Activated T-cell treated with anti-CD3 and anti-CD28 coated beads, Interleukin-2, amount 50 U/mL, for 72 hours (primary cell): ENCODE measurements at regions not wholly inside any gene's neighbourhood (a gene's known extent, or its start where the extent isn't known, plus 50 kb on each side); places are given as distances from the start of the nearest gene placed in this dataset.

Experiments
- ATAC-seq, 2 donors: fragments of 150-1000 bp; cut with Tn5 transposase; replicated peaks in 1 of 2; 2 replicates each; pipeline ENCODE4 v1.10.0; 2021; ENCODE audit warnings: moderate library complexity in 2 of 2, mild to moderate bottlenecking in 1 of 2
- DNase-seq, 2 donors: peaks; one replicate each; pipeline ENCODE4 v3.0.0; 2021 to 2022; ENCODE audit warnings: mixed read lengths in 1 of 2
- H3K27ac Mint-ChIP-seq: one replicate; pipeline ENCODE4 v1.8.0; 2022; ENCODE audit warnings: mild to moderate bottlenecking, moderate library complexity, mixed read lengths
- H3K27me3 Mint-ChIP-seq: one replicate; pipeline ENCODE4 v1.8.0; 2022; ENCODE audit warnings: low read depth, mixed read lengths
- H3K36me3 Mint-ChIP-seq, 2 donors: one replicate each; pipeline ENCODE4 v1.8.0; 2022; ENCODE audit warnings: mixed read lengths in 2 of 2, mild to moderate bottlenecking in 1 of 2; ENCODE audit not compliant: insufficient read depth in 2 of 2
- H3K4me1 Mint-ChIP-seq: one replicate; pipeline ENCODE4 v1.8.0; 2022; ENCODE audit warnings: low read depth, mixed read lengths
- H3K4me3 Mint-ChIP-seq, 2 donors: one replicate each; pipeline ENCODE4 v1.8.0; 2022; ENCODE audit warnings: mild to moderate bottlenecking in 2 of 2, mixed read lengths in 2 of 2, moderate library complexity in 2 of 2
- H3K9me3 Mint-ChIP-seq, 2 donors: one replicate each; pipeline ENCODE4 v1.8.0; 2022; ENCODE audit warnings: mixed read lengths in 2 of 2

- no peaks in the 10 kb centered on the region for H3K36me3 Mint-ChIP-seq
- ATAC-seq (no peak), DNase-seq (no peak)
- H3K27me3 Mint-ChIP-seq = peaks cover 9% of the 10 kb centered on the region
- H3K4me1 Mint-ChIP-seq = no peaks in the 10 kb centered on the region
- H3K27ac Mint-ChIP-seq = no peak overlapping the region
- H3K9me3 Mint-ChIP-seq = no peaks in the 10 kb centered on the region
- H3K4me3 Mint-ChIP-seq = no peak overlapping the region
Observed at GRCh38 chr15:77557564-77557963, 75.1 kb downstream of the LINGO1 start.

- no peak overlapping the region for H3K27ac Mint-ChIP-seq
- H3K9me3 Mint-ChIP-seq = no peaks in the 10 kb centered on the region
- DNase-seq = no peak
Observed at GRCh38 chr15:77557144-77557543, 75.6 kb downstream of the LINGO1 start.

GRCh38 chr15:77556622-77557021, 76.1 kb downstream of the LINGO1 start:
- H3K4me1 Mint-ChIP-seq = no peaks in the 10 kb centered on the region
- H3K27ac Mint-ChIP-seq = no peak overlapping the region
- DNase-seq (no peak), ATAC-seq (no peak)
- peaks cover 9% of the 10 kb centered on the region for H3K27me3 Mint-ChIP-seq
- no peaks in the 10 kb centered on the region for H3K36me3 Mint-ChIP-seq
- no peaks in the 10 kb centered on the region for H3K9me3 Mint-ChIP-seq
- no peak overlapping the region for H3K4me3 Mint-ChIP-seq

More at GRCh38 chr15:77557144-77557543, 75.6 kb downstream of the LINGO1 start:
- Mint-ChIP-seq H3K36me3 (no peaks in the 10 kb centered on the region), H3K4me3 (no peak overlapping the region), H3K4me1 (no peaks in the 10 kb centered on the region), H3K27me3 (peaks cover 9% of the 10 kb centered on the region)
- ATAC-seq = no peak

GRCh38 chr15:77555232-77555631, 77.5 kb downstream of the LINGO1 start:
- Mint-ChIP-seq H3K27me3 (peaks cover 9% of the 10 kb centered on the region), H3K4me1 (no peaks in the 10 kb centered on the region), H3K27ac (no peak overlapping the region), H3K36me3 (no peaks in the 10 kb centered on the region), H3K4me3 (no peak overlapping the region), H3K9me3 (no peaks in the 10 kb centered on the region)
- no peak for ATAC-seq
- DNase-seq = no peak

- Mint-ChIP-seq H3K9me3 (no peaks in the 10 kb centered on the region), H3K27ac (no peak overlapping the region), H3K36me3 (no peaks in the 10 kb centered on the region), H3K4me1 (no peaks in the 10 kb centered on the region), H3K27me3 (peaks cover 2% of the 10 kb centered on the region), H3K4me3 (no peak overlapping the region)
- ATAC-seq = no peak
- DNase-seq = no peak
Observed at GRCh38 chr15:77554306-77555080, 78.2 kb downstream of the LINGO1 start.

- Mint-ChIP-seq H3K9me3 (no peaks in the 10 kb centered on the region), H3K36me3 (no peaks in the 10 kb centered on the region), H3K27ac (no peak overlapping the region), H3K4me1 (no peaks in the 10 kb centered on the region), H3K27me3 (no peaks in the 10 kb centered on the region), H3K4me3 (no peak overlapping the region)
- no peak for DNase-seq
- no peak for ATAC-seq
Observed at GRCh38 chr15:77553695-77554094, 79.0 kb downstream of the LINGO1 start.

GRCh38 chr15:77553257-77553656, 79.5 kb downstream of the LINGO1 start:
- no peaks in the 10 kb centered on the region for H3K9me3 Mint-ChIP-seq
- H3K4me1 Mint-ChIP-seq = no peaks in the 10 kb centered on the region
- no peaks in the 10 kb centered on the region for H3K27me3 Mint-ChIP-seq
- DNase-seq = no peak
- H3K27ac Mint-ChIP-seq = no peak overlapping the region
- no peak overlapping the region for H3K4me3 Mint-ChIP-seq
- ATAC-seq = no peak
- no peaks in the 10 kb centered on the region for H3K36me3 Mint-ChIP-seq

GRCh38 chr15:77552066-77552465, 80.6 kb downstream of the LINGO1 start:
- H3K9me3 Mint-ChIP-seq = no peaks in the 10 kb centered on the region
- no peak overlapping the region for H3K4me3 Mint-ChIP-seq
- H3K36me3 Mint-ChIP-seq = no peaks in the 10 kb centered on the region
- H3K27ac Mint-ChIP-seq = no peak overlapping the region
- ATAC-seq = no peak
- no peaks in the 10 kb centered on the region for H3K27me3 Mint-ChIP-seq
- H3K4me1 Mint-ChIP-seq = no peaks in the 10 kb centered on the region
- DNase-seq = no peak

GRCh38 chr15:77550301-77551251, 82.1 kb downstream of the LINGO1 start:
- DNase-seq (no peak), ATAC-seq (no peak)
- Mint-ChIP-seq H3K4me3 (no peak overlapping the region), H3K27me3 (no peaks in the 10 kb centered on the region), H3K4me1 (no peaks in the 10 kb centered on the region), H3K36me3 (no peaks in the 10 kb centered on the region), H3K9me3 (no peaks in the 10 kb centered on the region), H3K27ac (no peak overlapping the region)

- ATAC-seq = no peak
- no peaks in the 10 kb centered on the region for H3K36me3 Mint-ChIP-seq
- no peaks in the 10 kb centered on the region for H3K27me3 Mint-ChIP-seq
- no peak overlapping the region for H3K27ac Mint-ChIP-seq
- H3K4me1 Mint-ChIP-seq = no peaks in the 10 kb centered on the region
- H3K9me3 Mint-ChIP-seq = no peaks in the 10 kb centered on the region
- DNase-seq = no peak
- H3K4me3 Mint-ChIP-seq = no peak overlapping the region
Observed at GRCh38 chr15:77549576-77550288, 83.0 kb downstream of the LINGO1 start.

GRCh38 chr15:77548589-77549557, 83.8 kb downstream of the LINGO1 start:
- no peak overlapping the region for H3K4me3 Mint-ChIP-seq
- DNase-seq (no peak), ATAC-seq (no peak)
- no peaks in the 10 kb centered on the region for H3K27me3 Mint-ChIP-seq
- no peak overlapping the region for H3K27ac Mint-ChIP-seq
- H3K4me1 Mint-ChIP-seq = no peaks in the 10 kb centered on the region
- H3K9me3 Mint-ChIP-seq = no peaks in the 10 kb centered on the region
- no peaks in the 10 kb centered on the region for H3K36me3 Mint-ChIP-seq
